ENCODE measurements at regions not wholly inside any gene's neighbourhood (a gene's known extent, or its start where the extent isn't known, plus 50 kb on each side); places are given as distances from the start of the nearest gene placed in this dataset.

GRCh38 chr5:156154757-156155156, 172.2 kb upstream of the SGCD start:
- CTCF ChIA-PET (ENCODE audit: low intra/inter-chr PET ratio) = no interaction called here
- no peak overlapping the region for H3K27ac ChIP-seq (ENCODE audit: extremely low read depth, low read depth, low read length)
- TF ChIP-seq PBX2 (CRISPR knock-in tag; IDR thresholded peaks at IDR 0.05; ENCODE audit: low read depth) = no peak
- no peak for TF ChIP-seq PBX2 (tag; conservative IDR thresholded peaks at IDR 0.05; ENCODE audit: low read depth)
- no peak for TF ChIP-seq NR0B1 (IDR thresholded peaks at IDR 0.05; ENCODE audit: partially characterized antibody)
- TF ChIP-seq DDX20 (tag; IDR thresholded peaks at IDR 0.05; ENCODE audit: low read depth) = no peak
- no peak for TF ChIP-seq YBX1 (IDR thresholded peaks at IDR 0.05)
- TF ChIP-seq GATA2 (CRISPR knock-in tag; IDR thresholded peaks at IDR 0.05) = no peak
- TF ChIP-seq FOSL1 (tag; conservative IDR thresholded peaks at IDR 0.05) = no peak
- TF ChIP-seq ZNF583 (CRISPR knock-in tag; IDR thresholded peaks at IDR 0.05) = no peak
- no peak for TF ChIP-seq SIRT6 (IDR thresholded peaks at IDR 0.05; ENCODE audit: low read depth, low read length)
- no peak for TF ChIP-seq PREB (CRISPR knock-in tag; IDR thresholded peaks at IDR 0.05)
- TF ChIP-seq FOXJ3 (CRISPR knock-in tag; IDR thresholded peaks at IDR 0.05) = no peak
- TF ChIP-seq ZNF316 (IDR thresholded peaks at IDR 0.05) = no peak
- TF ChIP-seq FOXA3 (CRISPR knock-in tag; conservative IDR thresholded peaks at IDR 0.05 in 1 of 2, IDR thresholded peaks at IDR 0.05 in 1 of 2) = no peak
- TF ChIP-seq ZNF121 (CRISPR knock-in tag; conservative IDR thresholded peaks at IDR 0.05) = no peak
- TF ChIP-seq ZNF76 (CRISPR knock-in tag; IDR thresholded peaks at IDR 0.05; ENCODE audit: borderline replicate concordance) = no peak
- TF ChIP-seq ZNF277 (CRISPR knock-in tag; IDR thresholded peaks at IDR 0.05; ENCODE audit: borderline replicate concordance) = no peak

More at GRCh38 chr5:156154757-156155156, 172.2 kb upstream of the SGCD start:
- no peak for DNase-seq (ENCODE audit: extremely low read depth in 1 of 4, low spot score in 3 of 4)
- FAIRE-seq = no peak
- 0 out of 2 replicates have a peak, but pooled peaks cover 1% of the 10 kb centered on the region for H3K9me3 ChIP-seq (replicated peaks; ENCODE audit: control insufficient read depth, insufficient read depth, low read depth, low read length)
- H3K9me1 ChIP-seq (ENCODE audit: control insufficient read depth, insufficient read depth, low read length) = no peaks in the 10 kb centered on the region
- in situ Hi-C loops (cut with MboI) (no loop called here), intact Hi-C loops (cut with micrococcal nuclease) (no loop called here)
- H3K4me1 ChIP-seq (replicated peaks in 1 of 2; ENCODE audit: control insufficient read depth in 2 of 2, insufficient read depth in 2 of 2, low read length in 2 of 2) = no peaks in the 10 kb centered on the region
- WGBS (ENCODE audit: insufficient coverage, low coverage, missing lambda C conversion rate) = 29% methylated on average over 1 of the region's 1 CpG
- no peaks in the 10 kb centered on the region for H3K79me2 ChIP-seq (ENCODE audit: control insufficient read depth, insufficient read depth, low read length)
- no peak overlapping the region for H3K4me2 ChIP-seq (ENCODE audit: insufficient read depth, low read length)
- no TSS peak for BruUV-seq (replicated peaks)
- no peaks in the 10 kb centered on the region for H4K20me1 ChIP-seq (replicated peaks; ENCODE audit: control insufficient read depth, insufficient read depth, low read length)
- ATAC-seq = no peak
- H3K36me3 ChIP-seq (ENCODE audit: control insufficient read depth, insufficient read depth, low read length) = no peaks in the 10 kb centered on the region
- no peak overlapping the region for H3K4me3 ChIP-seq
- no peak overlapping the region for H2AFZ ChIP-seq (ENCODE audit: low read depth, low read length)
- no peaks in the 10 kb centered on the region for H3K27me3 ChIP-seq (ENCODE audit: control insufficient read depth in 2 of 2, insufficient read depth in 2 of 2, low read length in 2 of 2)
- POLR2A ChIA-PET = no interaction called here
- H3K9ac ChIP-seq (ENCODE audit: insufficient read depth in 1 of 2, low read depth in 2 of 2, low read length in 2 of 2) = no peak overlapping the region
